HG03571 (cell line): ENCODE measurements at regions not wholly inside any gene's neighbourhood (a gene's known extent, or its start where the extent isn't known, plus 50 kb on each side); places are given as distances from the start of the nearest gene placed in this dataset.
"Not testable (repeated sequence)": the region's sequence is repeated elsewhere in the genome, so short reads cannot be mapped to it uniquely, and the experiment has no call there.

Source experiments
- ATAC-seq: cut with Tn5 transposase; IDR thresholded peaks from one replicate; pipeline ENCODE4 v1.9.1; 2021; ENCODE audit not compliant: unreplicated experiment

GRCh38 chr11:37282367-37282766 lies 684.3 kb upstream of the RAG2 start:
- ATAC-seq, result no peak

GRCh38 chr11:37280200-37280599 lies 682.2 kb upstream of the RAG2 start:
- ATAC-seq, result no peak

- no peak for ATAC-seq
Measured at GRCh38 chr11:37277896-37278465, 679.9 kb upstream of the RAG2 start.

DNA sequence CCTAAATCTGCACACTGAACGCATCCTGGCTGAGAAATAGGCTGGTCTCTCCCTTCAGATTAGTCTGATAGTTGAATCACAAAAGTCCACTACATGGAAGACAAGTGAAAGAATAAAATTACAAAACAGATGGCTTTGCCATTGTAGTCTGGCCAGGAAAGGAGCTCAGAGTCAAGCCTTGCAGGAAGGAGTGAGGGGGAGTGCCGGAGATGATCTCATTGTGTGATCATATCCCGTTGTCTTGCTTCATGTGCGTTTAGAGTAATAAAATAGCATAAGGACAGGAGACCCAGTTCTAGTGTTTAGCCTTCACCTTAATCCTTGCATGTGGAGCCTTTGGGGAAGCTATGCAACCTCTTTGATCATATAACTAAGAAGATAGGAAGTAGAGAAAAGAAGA lies 666.7 kb upstream of the RAG2 start:
- no peak for ATAC-seq

DNA sequence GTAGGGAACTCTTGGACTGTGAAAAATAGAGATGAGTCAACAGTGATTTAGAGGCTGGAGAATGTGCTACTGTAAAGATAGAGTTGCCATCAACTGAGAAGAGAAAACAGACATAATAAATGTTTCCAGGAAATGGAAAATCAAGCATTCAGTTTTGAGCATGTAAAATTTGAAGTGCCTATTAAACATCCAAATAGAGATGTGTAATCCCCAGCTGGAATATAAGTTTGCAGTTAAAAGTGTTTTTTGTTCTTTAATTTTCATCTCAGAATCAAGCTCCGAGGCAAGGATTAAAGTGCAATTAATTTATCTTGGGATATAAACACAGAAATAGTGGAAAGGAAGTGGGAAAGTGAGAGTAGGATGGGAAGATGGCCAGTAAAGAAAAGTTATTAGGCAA lies 666.0 kb upstream of the RAG2 start:
- no peak for ATAC-seq

DNA sequence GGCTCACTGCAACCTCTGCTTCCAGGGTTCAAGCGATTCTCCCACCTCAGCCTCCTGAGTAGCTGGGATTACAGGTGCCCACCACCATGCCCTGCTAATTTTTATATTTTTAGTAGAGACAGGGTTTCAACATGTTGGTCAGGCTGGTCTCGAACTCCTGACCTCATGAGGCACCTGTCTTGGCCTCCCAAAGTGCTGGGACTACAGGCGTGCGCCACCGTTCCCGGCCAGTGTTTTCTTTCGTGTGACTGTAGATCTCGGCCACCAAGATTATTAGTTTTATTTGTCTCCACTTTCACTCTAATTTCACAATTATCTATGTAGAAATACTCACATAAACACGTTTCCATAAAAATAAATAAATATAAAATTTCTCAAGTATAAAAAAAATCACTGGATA lies 665.4 kb upstream of the RAG2 start:
- not testable (repeated sequence) for ATAC-seq

DNA sequence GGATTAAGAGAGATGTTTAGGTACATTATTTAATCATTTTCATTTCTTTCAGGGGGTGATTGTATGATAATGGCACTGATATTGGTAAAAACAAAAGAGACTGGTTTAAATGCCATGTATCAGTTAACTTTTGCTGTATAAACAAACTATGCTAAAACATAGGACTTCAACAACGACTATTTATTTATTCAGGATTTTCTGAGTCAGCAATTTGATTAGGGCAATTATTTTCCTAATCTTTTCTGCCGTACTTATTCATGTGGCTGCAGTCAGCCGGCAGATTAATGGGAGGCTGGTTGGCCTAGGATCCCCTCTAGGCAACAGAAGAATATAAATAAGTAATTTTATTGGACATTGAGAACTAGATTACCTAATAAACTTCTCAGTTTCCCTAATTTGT lies 661.7 kb upstream of the RAG2 start:
- ATAC-seq, result no peak

GRCh38 chr11:37248145-37248544 lies 650.1 kb upstream of the RAG2 start:
- no peak for ATAC-seq

DNA sequence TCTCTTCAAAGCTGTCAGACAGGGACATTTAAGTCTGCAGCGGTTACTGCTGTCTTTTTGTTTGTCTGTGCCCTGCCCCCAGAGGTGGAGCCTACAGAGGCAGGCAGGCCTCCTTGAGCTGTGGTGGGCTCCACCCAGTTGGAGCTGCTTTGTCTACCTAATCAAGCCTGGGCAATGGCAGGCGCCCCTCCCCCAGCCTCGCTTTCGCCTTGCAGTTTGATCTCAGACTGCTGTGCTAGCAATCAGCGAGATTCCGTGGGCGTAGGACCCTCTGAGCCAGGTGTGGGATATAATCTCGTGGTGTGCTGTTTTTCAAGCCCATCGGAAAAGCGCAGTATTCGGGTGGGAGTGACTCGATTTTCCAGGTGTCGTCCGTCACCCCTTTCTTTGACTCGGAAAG lies 648.1 kb upstream of the RAG2 start:
- ATAC-seq, result not testable (repeated sequence)

DNA sequence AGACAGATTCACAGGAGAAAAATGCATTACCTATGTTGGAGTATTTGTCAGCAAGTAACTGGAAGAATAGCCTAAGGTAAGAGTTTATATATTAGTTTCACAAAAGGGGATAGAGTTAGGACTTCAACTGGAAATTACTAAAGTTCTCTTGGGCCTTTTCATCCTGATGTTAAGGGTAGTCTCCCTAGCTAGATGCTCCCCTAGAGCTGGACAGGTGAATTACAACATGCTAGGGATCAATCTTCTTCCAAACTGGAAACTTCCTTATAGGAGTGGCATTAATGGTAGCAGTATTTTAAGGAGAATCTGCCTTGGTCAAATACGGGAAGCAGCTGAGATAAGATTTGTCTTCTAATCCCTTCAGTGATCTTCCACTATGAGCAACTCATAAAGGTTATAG lies 632.8 kb upstream of the RAG2 start:
- no peak for ATAC-seq

- ATAC-seq, result no peak
Measured at GRCh38 chr11:37223962-37224361, 625.9 kb upstream of the RAG2 start.

DNA sequence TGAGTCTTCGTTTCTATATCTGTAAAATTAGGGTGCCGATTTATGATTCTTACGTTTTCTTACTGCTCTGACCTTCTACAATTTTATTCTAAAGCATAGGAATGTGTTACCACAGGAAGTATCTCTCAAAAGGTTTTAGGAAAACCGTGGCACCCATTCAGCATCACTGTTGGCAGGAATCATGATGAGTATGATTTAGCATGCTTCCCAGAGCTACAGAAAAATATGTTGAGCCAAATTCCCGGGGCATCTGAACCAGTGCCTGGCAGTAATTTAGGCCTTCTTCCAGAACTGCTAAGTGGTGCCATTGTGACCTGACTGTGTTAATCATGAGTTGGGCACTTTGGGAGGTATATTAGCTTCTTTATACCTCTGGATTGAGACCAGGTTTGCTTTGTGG lies 605.0 kb upstream of the RAG2 start:
- ATAC-seq, result no peak

- no peak for ATAC-seq
Measured at GRCh38 chr11:37199082-37199481, 601.0 kb upstream of the RAG2 start.

- ATAC-seq, result no peak
Measured at GRCh38 chr11:37184326-37184725, 586.3 kb upstream of the RAG2 start.

GRCh38 chr11:37182031-37182430 lies 584.0 kb upstream of the RAG2 start:
- ATAC-seq, result no peak

- no peak for ATAC-seq
Measured at GRCh38 chr11:37177721-37178120, 579.7 kb upstream of the RAG2 start.

- ATAC-seq, result no peak
Measured at GRCh38 chr11:37171451-37171850, 573.4 kb upstream of the RAG2 start.

DNA sequence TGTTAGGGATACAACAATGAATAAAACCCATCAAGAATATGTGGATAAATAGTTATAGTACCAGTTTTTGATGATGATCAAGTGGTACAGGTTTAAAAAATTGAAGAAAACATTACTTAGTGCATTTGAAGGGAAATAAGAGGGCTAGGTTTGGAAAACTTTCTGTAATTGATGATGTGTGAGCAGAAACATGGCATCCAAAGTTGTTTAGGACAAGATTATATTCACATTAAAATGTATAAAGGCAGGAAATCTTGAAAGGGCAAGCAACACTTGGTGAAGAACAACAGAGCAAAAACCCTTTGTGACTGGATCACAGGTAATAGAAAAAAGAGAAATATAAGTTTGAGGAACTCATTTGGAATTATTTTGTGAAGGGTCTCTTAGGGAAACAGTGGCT lies 572.3 kb upstream of the RAG2 start:
- no peak for ATAC-seq

DNA sequence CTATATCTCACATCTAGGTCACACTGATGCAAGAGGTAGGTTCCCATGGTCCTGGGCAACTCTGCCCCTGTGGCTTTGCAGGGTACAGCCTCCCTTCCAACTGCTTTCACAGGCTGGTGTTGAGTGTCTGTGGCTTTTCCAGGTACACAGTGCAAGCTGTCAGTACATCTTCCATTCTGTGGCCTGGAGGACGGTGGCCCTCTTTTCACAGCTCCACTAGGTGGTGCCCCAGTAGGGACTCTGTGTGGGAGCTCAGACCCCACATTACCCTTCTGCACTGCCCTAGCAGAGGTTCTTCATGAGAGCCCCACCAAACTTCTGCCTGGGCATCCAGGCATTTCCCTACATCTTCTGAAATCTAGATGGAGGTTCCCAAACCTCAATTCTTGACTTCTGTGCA lies 547.4 kb upstream of the RAG2 start:
- ATAC-seq, result not testable (repeated sequence)

GRCh38 chr11:37142591-37142990 lies 544.6 kb upstream of the RAG2 start:
- ATAC-seq, result no peak

GRCh38 chr11:37141707-37142106 lies 543.7 kb upstream of the RAG2 start:
- ATAC-seq, result no peak

- ATAC-seq, result not testable (repeated sequence)
Measured at GRCh38 chr11:37135606-37136005, 537.6 kb upstream of the RAG2 start.

GRCh38 chr11:37134637-37135036 lies 536.6 kb upstream of the RAG2 start:
- ATAC-seq, result no peak

DNA sequence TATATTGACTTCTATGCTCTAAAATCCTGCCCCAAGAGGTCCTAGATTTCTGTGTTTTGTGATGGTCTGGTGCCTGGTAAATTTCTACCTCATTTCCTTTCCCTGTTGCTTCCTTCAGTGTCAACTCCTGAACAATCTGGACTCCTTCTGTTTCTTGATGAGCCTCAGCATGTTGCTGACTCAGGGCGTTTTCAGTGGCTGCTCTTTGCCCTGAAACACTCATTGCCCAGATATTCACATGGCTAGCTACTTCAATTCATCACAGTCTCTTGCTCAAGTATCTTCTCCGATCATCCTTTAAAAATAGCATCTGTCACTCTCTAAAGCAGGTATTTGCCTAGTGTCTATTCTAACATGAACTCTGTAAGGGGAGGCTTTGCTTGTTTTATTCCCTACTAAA lies 526.3 kb upstream of the RAG2 start:
- ATAC-seq, result no peak
